K562 (cell line): ENCODE measurements at regions not wholly inside any gene's neighbourhood (a gene's known extent, or its start where the extent isn't known, plus 50 kb on each side); places are given as distances from the start of the nearest gene placed in this dataset.

Experiments used
- ATAC-seq: fragments of 200-7000 bp; cut with Tn5 transposase; 3 replicates; pipeline ENCODE4 v1.9.1; 2020; ENCODE audit warnings: moderate library complexity
- BruUV-seq: library from RNA; stranded (reverse); fragments of 400-500 nt; replicated peaks from 2 replicates; lab custom pipeline; 2021; lab: Mats Ljungman, UMichigan
- CTCF ChIA-PET: fragments of 300-600 bp; formaldehyde crosslinking; extraction: SDS; loops from one replicate; lab custom pipeline; 2021; ENCODE audit warnings: low intra/inter-chr PET ratio; lab: Yijun Ruan, JAX
- POLR2A ChIA-PET: fragments of 300-600, 350-650 bp; sonication (Branson Sonifier 250); formaldehyde crosslinking; extraction: SDS; loops from one replicate; lab custom pipeline; 2021; ENCODE audit warnings: antibody characterized with exemption, inconsistent platforms; lab: Yijun Ruan, JAX
- DNase-seq, 4 experiments: peaks; one replicate each; pipeline versions ENCODE4 v3.0.0 to v3.0.0-alpha.2; 2011 to 2018; ENCODE audit warnings: low spot score in 3 of 4, mixed read lengths in 3 of 4; ENCODE audit errors: extremely low read depth in 1 of 4
- FAIRE-seq: peaks from 2 replicates; lab custom pipeline; 2011; peaks lifted over from hg19 to GRCh38; lab: Jason Lieb, UNC
- H2AFZ ChIP-seq: 2 replicates; pipeline ENCODE4 v1.6.0; 2011; ENCODE audit warnings: low read depth, low read length, control low read depth, inconsistent platforms
- H3K27ac ChIP-seq: fragments of 200-600 bp; 3 replicates; pipeline ENCODE4 v1.8.0; 2011; ENCODE audit warnings: low read depth, mild to moderate bottlenecking, control low read depth, inconsistent platforms, low read length, moderate library complexity, mixed read lengths; ENCODE audit errors: extremely low read depth
- H3K27me3 ChIP-seq, 2 experiments: fragments of 300-600 bp in 1 of 2; 2 replicates in 1 of 2; 3 replicates in 1 of 2; pipeline versions ENCODE4 v1.6.0 to v1.8.0; 2011; ENCODE audit warnings: inconsistent platforms in 2 of 2, low read length in 2 of 2, mild to moderate bottlenecking in 1 of 2, mixed read lengths in 1 of 2, moderate library complexity in 1 of 2; ENCODE audit not compliant: control insufficient read depth in 2 of 2, insufficient read depth in 2 of 2
- H3K36me3 ChIP-seq: fragments of 300-600 bp; 3 replicates; pipeline ENCODE4 v1.8.0; 2011; ENCODE audit warnings: mild to moderate bottlenecking, low read length, inconsistent platforms; ENCODE audit not compliant: control insufficient read depth, insufficient read depth
- H3K4me1 ChIP-seq, 2 experiments: fragments of 200-600 bp in 1 of 2; replicated peaks in 1 of 2; 2 replicates in 1 of 2; 3 replicates in 1 of 2; pipeline versions ENCODE4 v1.5.1 to v1.8.0; 2011; ENCODE audit warnings: inconsistent platforms in 2 of 2, low read length in 2 of 2, mild to moderate bottlenecking in 1 of 2, mixed read lengths in 1 of 2, moderate library complexity in 1 of 2; ENCODE audit not compliant: control insufficient read depth in 2 of 2, insufficient read depth in 2 of 2
- H3K4me2 ChIP-seq: 2 replicates; pipeline ENCODE4 v1.6.1; 2011; ENCODE audit warnings: low read length, control low read depth, inconsistent platforms, mixed read lengths; ENCODE audit not compliant: insufficient read depth
- H3K4me3 ChIP-seq: fragments of 200-600 bp; sonication (generic), shearing (Covaris generic); 2 replicates; pipeline ENCODE4 v1.5.1; 2016; ENCODE audit warnings: control low read depth, inconsistent platforms
- H3K79me2 ChIP-seq: fragments of 200-600 bp; 3 replicates; pipeline ENCODE4 v1.8.0; 2011; ENCODE audit warnings: low read length, inconsistent platforms; ENCODE audit not compliant: control insufficient read depth, insufficient read depth
- H3K9ac ChIP-seq, 2 experiments: 2 replicates each; pipeline versions ENCODE4 v1.6.0 to v1.6.1; 2011; ENCODE audit warnings: low read depth in 2 of 2, low read length in 2 of 2, control low read depth in 1 of 2, inconsistent platforms in 1 of 2, mild to moderate bottlenecking in 1 of 2, mixed read lengths in 1 of 2; ENCODE audit not compliant: insufficient read depth in 1 of 2
- H3K9me1 ChIP-seq: one replicate; pipeline ENCODE4 v1.6.0; 2011; ENCODE audit warnings: inconsistent platforms, mild to moderate bottlenecking, low read length, moderate library complexity; ENCODE audit not compliant: control insufficient read depth, insufficient read depth
- H3K9me3 ChIP-seq: replicated peaks from 2 replicates; pipeline ENCODE4 v1.5.1; 2011; ENCODE audit warnings: low read depth, low read length, inconsistent platforms; ENCODE audit not compliant: control insufficient read depth, insufficient read depth
- H4K20me1 ChIP-seq: replicated peaks from 2 replicates; pipeline ENCODE4 v1.6.1; 2011; ENCODE audit warnings: low read length, inconsistent platforms, mixed read lengths; ENCODE audit not compliant: control insufficient read depth, insufficient read depth
- MBD1 ChIP-seq: fragments of 250-450 bp; sonication (Bioruptor Pico); IDR thresholded peaks from 2 replicates; pipeline ENCODE4 v1.8.0; 2022; ENCODE audit warnings: inconsistent platforms
- WGBS: fragments of 100-300 bp; shearing (Covaris generic); methylation state at CpG from one replicate; pipeline ENCODE4 v1.1.6; 2016; ENCODE audit warnings: low coverage, mixed read lengths; ENCODE audit not compliant: insufficient coverage; ENCODE audit errors: missing lambda C conversion rate; 5-methylcytosine and 5-hydroxymethylcytosine counted together
- in situ Hi-C: fragments of 300-500 bp; cut with MboI; formaldehyde crosslinking; loops from 4 replicates; pipeline ENCODE4 v1.15.0; 2018; ENCODE audit warnings: inconsistent platforms, mixed read lengths
- intact Hi-C: fragments of 100-400 bp; cut with micrococcal nuclease; formaldehyde crosslinking; loops from 2 replicates; pipeline ENCODE4 v1.14.2; 2022
- TF ChIP-seq, protein P1 (sequence below): fragments of 450-650 bp; IDR thresholded peaks from 2 replicates; pipeline ENCODE4 v1.6.1; 2014; ENCODE audit warnings: low read depth, mild to moderate bottlenecking, moderate library complexity, borderline replicate concordance

DNA sequence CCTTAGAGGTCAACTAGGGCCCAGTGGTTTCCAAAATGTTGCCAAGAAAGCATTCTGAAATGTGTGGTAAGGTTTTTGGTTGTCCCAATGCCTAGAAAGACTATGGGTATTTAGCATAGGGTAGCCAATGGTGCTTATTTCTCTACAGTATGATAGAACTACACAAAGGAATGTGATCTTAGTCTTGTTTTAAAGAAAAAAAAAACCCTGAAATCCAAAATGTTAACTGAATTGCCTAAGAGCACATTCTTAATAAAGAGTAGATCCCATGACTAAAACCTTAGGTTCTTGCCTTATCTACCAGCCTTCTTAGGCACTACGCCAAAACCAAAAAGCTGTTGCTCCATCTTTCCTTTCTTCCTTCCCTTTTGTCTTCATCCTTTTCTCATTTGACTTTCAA is 428.2 kb downstream of the MRPL39 start (continued):
- no peak for TF ChIP-seq MBD1 (CRISPR knock-in tag)

- Histone ChIP-seq H3K9ac (no peak overlapping the region), H3K9me3 (no peaks in the 10 kb centered on the region), H3K4me1 (no peaks in the 10 kb centered on the region), H3K4me3 (no peak overlapping the region), H3K9me1 (no peaks in the 10 kb centered on the region), H4K20me1 (no peaks in the 10 kb centered on the region), H3K79me2 (no peaks in the 10 kb centered on the region), H2AFZ (no peak overlapping the region), H3K36me3 (no peaks in the 10 kb centered on the region), H3K4me2 (no peak overlapping the region), H3K27ac (no peak overlapping the region), H3K27me3 (no peaks in the 10 kb centered on the region)
- CTCF ChIA-PET: no interaction called here
- DNase-seq (no peak), FAIRE-seq (no peak), ATAC-seq (no peak)
- intact Hi-C loops (no loop called here), in situ Hi-C loops (no loop called here)
- no TSS peak for BruUV-seq
- TF ChIP-seq, protein P1, sequence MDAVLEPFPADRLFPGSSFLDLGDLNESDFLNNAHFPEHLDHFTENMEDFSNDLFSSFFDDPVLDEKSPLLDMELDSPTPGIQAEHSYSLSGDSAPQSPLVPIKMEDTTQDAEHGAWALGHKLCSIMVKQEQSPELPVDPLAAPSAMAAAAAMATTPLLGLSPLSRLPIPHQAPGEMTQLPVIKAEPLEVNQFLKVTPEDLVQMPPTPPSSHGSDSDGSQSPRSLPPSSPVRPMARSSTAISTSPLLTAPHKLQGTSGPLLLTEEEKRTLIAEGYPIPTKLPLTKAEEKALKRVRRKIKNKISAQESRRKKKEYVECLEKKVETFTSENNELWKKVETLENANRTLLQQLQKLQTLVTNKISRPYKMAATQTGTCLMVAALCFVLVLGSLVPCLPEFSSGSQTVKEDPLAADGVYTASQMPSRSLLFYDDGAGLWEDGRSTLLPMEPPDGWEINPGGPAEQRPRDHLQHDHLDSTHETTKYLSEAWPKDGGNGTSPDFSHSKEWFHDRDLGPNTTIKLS: no peak
- 0% methylated on average over 5 of the region's 5 CpGs for WGBS
- POLR2A ChIA-PET: no interaction called here
Measured at GRCh38 chr21:25176637-25177412, 430.5 kb downstream of the MRPL39 start.
